Psoas muscle (tissue), 7 donors: ENCODE measurements at regions not wholly inside any gene's neighbourhood (a gene's known extent, or its start where the extent isn't known, plus 50 kb on each side); places are given as distances from the start of the nearest gene placed in this dataset.

Experiments used
- ATAC-seq, 4 donors: fragments of 200-7000 bp; cut with Tn5 transposase; one replicate each; pipeline ENCODE4 v1.9.1; 2020; ENCODE audit warnings: moderate library complexity in 3 of 4, mild to moderate bottlenecking in 2 of 4
- DNase-seq, 2 donors: peaks; one replicate each; pipeline ENCODE4 v3.0.0-alpha.2; 2020
- H3K27ac ChIP-seq: fragments of 200-600 bp; one replicate; pipeline ENCODE4 v1.8.0; 2022
- H3K27me3 ChIP-seq, 3 donors: fragments of 200-600 bp in 1 of 3; one replicate each; pipeline versions ENCODE4 v1.6.1 to v1.8.0; 2013 to 2022; ENCODE audit warnings: low read length in 2 of 3, mild to moderate bottlenecking in 2 of 3, moderate library complexity in 1 of 3; ENCODE audit not compliant: insufficient read depth in 3 of 3
- H3K36me3 ChIP-seq, 2 donors: fragments of 200-600 bp in 1 of 2; one replicate each; pipeline versions ENCODE4 v1.6.1 to v1.8.0; 2013 to 2022; ENCODE audit warnings: low read depth in 1 of 2, mild to moderate bottlenecking in 1 of 2, moderate library complexity in 1 of 2; ENCODE audit not compliant: insufficient read depth in 1 of 2
- H3K4me1 ChIP-seq: fragments of 200-600 bp; one replicate; pipeline ENCODE4 v1.8.0; 2022
- H3K4me3 ChIP-seq: fragments of 200-600 bp; one replicate; pipeline ENCODE4 v1.8.0; 2022; ENCODE audit warnings: mild to moderate bottlenecking
- H3K9me3 ChIP-seq: fragments of 200-600 bp; one replicate; pipeline ENCODE4 v1.8.0; 2022
- WGBS, 3 donors: extraction: QIAGEN DNeasy Blood & Tissue Kit; methylation state at CpG; one replicate each; pipeline versions ENCODE4 v1.1.6 to v1.1.7; 2013; 5-methylcytosine and 5-hydroxymethylcytosine counted together
- intact Hi-C, 2 donors: fragments of 100-400 bp; cut with DNase I; formaldehyde crosslinking; loops; one replicate each; pipeline versions ENCODE4 v1.11.0 to v1.14.2; 2022
- TF ChIP-seq, protein P1 (sequence below): fragments of 200-600 bp; IDR thresholded peaks from one replicate; pipeline ENCODE4 v1.8.0; 2022; ENCODE audit warnings: antibody characterized with exemption
- donor health status: healthy with polysubstance abuse.
- donor health status: DM: no; HTN: no; CAD: no; lungs with moderate emphysema.
- donor health status: Bipolar disorder and iron deficiency.
- donor health status: healthy.
- donor health status: DM: yes; HTN: yes; CAD: no.
- donor health status: DM: no; HTN: no; CAD: no.
- donor health status: DM: yes; HTN: yes; CAD: no.

GRCh38 chr15:70265466-70265978 lies 167.8 kb upstream of the TLE3 start:
- Histone ChIP-seq H3K27me3 (peaks cover 0 to 1% (median 0%) of the 10 kb centered on the region in 3 donors), H3K36me3 (no peaks in the 10 kb centered on the region), H3K27ac (no peak overlapping the region), H3K9me3 (no peaks in the 10 kb centered on the region), H3K4me1 (peaks cover 7% of the 10 kb centered on the region), H3K4me3 (no peak overlapping the region)
- TF ChIP-seq, protein P1, sequence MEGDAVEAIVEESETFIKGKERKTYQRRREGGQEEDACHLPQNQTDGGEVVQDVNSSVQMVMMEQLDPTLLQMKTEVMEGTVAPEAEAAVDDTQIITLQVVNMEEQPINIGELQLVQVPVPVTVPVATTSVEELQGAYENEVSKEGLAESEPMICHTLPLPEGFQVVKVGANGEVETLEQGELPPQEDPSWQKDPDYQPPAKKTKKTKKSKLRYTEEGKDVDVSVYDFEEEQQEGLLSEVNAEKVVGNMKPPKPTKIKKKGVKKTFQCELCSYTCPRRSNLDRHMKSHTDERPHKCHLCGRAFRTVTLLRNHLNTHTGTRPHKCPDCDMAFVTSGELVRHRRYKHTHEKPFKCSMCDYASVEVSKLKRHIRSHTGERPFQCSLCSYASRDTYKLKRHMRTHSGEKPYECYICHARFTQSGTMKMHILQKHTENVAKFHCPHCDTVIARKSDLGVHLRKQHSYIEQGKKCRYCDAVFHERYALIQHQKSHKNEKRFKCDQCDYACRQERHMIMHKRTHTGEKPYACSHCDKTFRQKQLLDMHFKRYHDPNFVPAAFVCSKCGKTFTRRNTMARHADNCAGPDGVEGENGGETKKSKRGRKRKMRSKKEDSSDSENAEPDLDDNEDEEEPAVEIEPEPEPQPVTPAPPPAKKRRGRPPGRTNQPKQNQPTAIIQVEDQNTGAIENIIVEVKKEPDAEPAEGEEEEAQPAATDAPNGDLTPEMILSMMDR, result peak; percentile 26
- ATAC-seq (peak; percentile 19 to 51 (median 38)), DNase-seq (no peak)
- 72 to 78% (median 75%) methylated on average over 9 of the region's 9 CpGs for WGBS, 3 donors
- intact Hi-C loops, result loop anchor here in 1 of 2 donors (10.0 kb wide), 2 partner anchors 151 to 691 kb away; no protein-coding TSS in a partner anchor

- H3K9me3 ChIP-seq, result no peaks in the 10 kb centered on the region
- no peak for ATAC-seq
- TF ChIP-seq, protein P1, result no peak
- no peaks in the 10 kb centered on the region for H3K36me3 ChIP-seq
- DNase-seq, result peak in 1 of 2 donors; percentile 48
- intact Hi-C loops, result loop anchor here in 1 of 2 donors (10.0 kb wide), 2 partner anchors 150 to 690 kb away; no protein-coding TSS in a partner anchor
- peaks cover 7% of the 10 kb centered on the region for H3K4me1 ChIP-seq
- WGBS, 3 donors, result 66 to 81% (median 78%) methylated on average over 8 of the region's 8 CpGs
- H3K27me3 ChIP-seq, result peaks cover 0 to 1% (median 0%) of the 10 kb centered on the region in 3 donors
- H3K27ac ChIP-seq, result no peak overlapping the region
- H3K4me3 ChIP-seq, result no peak overlapping the region
Observed at GRCh38 chr15:70264738-70265465, 167.2 kb upstream of the TLE3 start.

DNA sequence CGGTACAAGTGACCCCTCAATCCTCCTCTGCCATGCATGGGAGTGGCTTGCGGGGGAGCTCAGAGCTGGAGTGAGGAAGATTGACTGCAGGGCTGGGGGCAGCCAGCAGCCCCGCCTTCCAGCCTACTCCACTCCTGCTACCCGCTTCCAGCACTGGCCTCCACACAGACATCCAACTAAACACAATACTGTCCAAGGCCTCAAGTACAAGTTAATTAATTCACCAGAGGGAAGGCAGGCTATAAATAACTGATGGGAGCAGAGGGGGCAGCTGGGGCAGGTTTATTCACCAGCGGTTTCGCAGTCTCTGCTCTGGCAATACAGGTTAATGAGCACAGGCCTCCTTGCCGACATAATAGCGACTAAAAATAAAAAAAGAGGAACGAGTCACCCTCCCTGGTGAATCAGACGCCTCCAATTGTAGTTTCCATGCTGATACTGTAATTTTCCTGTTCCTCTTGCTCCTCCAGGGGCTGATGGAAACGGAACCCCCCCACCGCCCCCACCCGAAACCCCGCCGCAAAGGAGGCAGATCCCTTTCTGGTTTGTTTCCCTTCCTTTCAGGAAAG lies 166.4 kb upstream of the TLE3 start:
- Histone ChIP-seq H3K4me3 (no peak overlapping the region), H3K27me3 (peaks cover 0 to 1% (median 0%) of the 10 kb centered on the region in 3 donors), H3K9me3 (no peaks in the 10 kb centered on the region), H3K4me1 (peaks cover 7% of the 10 kb centered on the region), H3K27ac (no peak overlapping the region), H3K36me3 (no peaks in the 10 kb centered on the region)
- peak in 1 of 2 donors; percentile 42 for DNase-seq
- WGBS, 3 donors, result 54 to 61% (median 61%) methylated on average over 15 of the region's 15 CpGs
- ATAC-seq, result peak in 3 of 4 donors; percentile 12 to 46 (median 43)
- TF ChIP-seq, protein P1, result no peak
- intact Hi-C loops, result loop anchor here in 1 of 2 donors (10.0 kb wide), 2 partner anchors 149 to 689 kb away; no protein-coding TSS in a partner anchor

- Histone ChIP-seq H3K27me3 (peaks cover 0 to 1% (median 0%) of the 10 kb centered on the region in 3 donors), H3K9me3 (no peaks in the 10 kb centered on the region), H3K36me3 (no peaks in the 10 kb centered on the region), H3K27ac (no peak overlapping the region), H3K4me1 (peaks cover 7% of the 10 kb centered on the region), H3K4me3 (no peak overlapping the region)
- intact Hi-C loops, result loop anchor here in 1 of 2 donors (10.0 kb wide), 2 partner anchors 148 to 688 kb away; no protein-coding TSS in a partner anchor
- TF ChIP-seq, protein P1, result no peak
- DNase-seq, result peak in 1 of 2 donors; percentile 50
- ATAC-seq, result no peak
- 82 to 87% (median 86%) methylated on average over 6 of the region's 6 CpGs for WGBS, 3 donors
Observed at GRCh38 chr15:70262591-70263274, 165.0 kb upstream of the TLE3 start.
